GM19238 (cell line): ENCODE measurements at regions not wholly inside any gene's neighbourhood (a gene's known extent, or its start where the extent isn't known, plus 50 kb on each side); places are given as distances from the start of the nearest gene placed in this dataset.

ENCODE experiments used
- DNase-seq: peaks from one replicate; pipeline ENCODE4 v3.0.0; 2011; ENCODE audit warnings: low spot score; ENCODE audit not compliant: insufficient read length

DNA sequence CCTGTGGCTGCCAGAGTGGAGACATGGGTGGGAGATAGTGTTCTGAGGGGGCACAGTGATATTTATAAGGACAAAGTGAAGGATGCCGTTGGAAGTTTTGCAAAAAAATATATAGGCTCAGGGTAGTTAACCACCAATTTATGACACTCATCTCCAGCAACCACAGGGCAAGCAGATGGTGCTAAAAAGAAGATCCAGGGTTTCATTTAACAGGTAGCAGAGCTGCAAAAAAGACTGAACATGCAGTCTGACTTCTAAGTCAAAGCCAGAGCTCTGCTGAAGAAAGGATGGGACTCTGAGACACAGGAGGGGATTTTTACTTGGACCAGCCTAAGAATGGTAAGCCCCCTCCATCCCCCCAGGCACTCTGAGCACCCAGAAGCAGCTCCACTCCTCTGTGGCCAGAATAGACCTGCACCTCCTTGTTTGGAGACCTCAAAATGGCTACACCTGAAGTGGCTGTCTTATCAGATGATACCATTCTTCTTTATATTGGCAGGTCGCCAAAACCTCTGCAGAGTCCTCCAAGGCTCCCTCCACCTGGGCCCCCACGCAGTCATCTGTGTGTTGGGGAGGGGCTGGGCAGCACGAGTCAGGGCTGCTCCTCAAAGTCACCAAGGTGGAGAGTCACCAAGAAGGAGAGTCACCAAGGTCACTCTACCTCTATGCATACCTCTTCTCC is 161.4 kb upstream of the FAM9B start:
- DNase-seq, result no peak

- DNase-seq, result no peak
Observed at GRCh38 chrX:9196961-9197640, 163.2 kb upstream of the FAM9B start.

DNA sequence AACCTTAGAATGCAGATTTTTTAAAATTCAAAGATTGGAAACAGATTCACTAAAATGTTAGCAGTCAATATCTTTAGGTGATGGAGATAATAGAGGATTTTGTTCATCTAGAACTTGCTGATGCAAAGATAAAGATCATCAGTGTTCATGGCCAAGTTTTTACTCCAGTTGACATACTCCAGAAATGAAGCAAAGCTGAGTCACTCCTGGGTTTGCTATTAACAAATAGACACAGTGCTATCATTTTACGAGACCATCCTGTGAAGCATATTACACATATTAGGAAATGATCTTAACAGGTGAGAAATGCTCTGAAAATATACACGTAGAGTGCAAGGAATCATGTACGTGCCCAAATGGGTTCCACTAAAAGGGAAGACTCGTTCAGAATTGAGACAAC is 170.6 kb upstream of the FAM9B start:
- DNase-seq, result no peak

- no peak for DNase-seq
Observed at GRCh38 chrX:9205599-9206223, 171.8 kb upstream of the FAM9B start.

GRCh38 chrX:9207142-9207541 is 173.2 kb upstream of the FAM9B start:
- no peak for DNase-seq

DNA sequence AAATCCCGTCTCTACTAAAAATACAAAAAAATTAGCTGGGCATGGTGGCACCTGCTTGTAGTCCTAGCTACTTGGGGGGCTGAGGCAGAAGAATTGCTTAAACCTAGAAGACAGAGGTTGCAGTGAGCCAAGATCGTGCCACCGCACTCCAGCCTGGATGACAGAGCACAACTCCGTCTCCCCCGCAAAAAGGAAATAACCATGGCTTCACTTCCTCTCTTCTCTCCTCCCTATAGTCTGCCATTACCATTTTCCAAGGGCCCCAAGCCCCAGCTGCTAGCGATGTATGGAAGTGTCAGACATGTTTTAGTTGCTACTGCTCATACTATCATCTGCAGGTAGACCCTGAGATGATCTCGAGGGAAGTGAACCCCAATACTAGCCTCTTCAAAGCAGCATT is 177.3 kb upstream of the FAM9B start:
- no peak for DNase-seq

- no peak for DNase-seq
Observed at GRCh38 chrX:9221781-9222180, 187.9 kb upstream of the FAM9B start.

- no peak for DNase-seq
Observed at GRCh38 chrX:9222299-9222698, 188.4 kb upstream of the FAM9B start.

GRCh38 chrX:9227276-9227675 is 193.3 kb upstream of the FAM9B start:
- DNase-seq, result no peak

DNA sequence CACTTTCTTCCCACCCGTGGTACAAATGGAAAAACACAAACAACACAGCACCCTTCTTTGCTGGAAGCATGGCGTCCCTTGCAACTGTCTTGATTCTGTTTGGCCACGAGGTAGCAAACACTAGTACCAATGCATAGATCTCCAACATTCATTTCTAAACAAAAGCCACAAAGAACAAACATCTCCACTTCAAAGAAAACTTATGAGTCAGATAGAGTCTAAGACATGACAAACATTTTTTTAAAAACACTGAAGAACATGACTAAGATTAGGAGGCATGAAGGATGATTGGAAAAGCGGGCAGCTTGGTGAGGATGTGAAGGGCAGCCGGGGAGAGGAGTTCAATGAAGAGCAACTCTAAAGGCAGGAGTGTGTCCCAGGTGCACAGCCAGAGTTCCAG is 197.6 kb upstream of the FAM9B start:
- no peak for DNase-seq

- DNase-seq, result no peak
Observed at GRCh38 chrX:9233141-9233540, 199.2 kb upstream of the FAM9B start.

DNA sequence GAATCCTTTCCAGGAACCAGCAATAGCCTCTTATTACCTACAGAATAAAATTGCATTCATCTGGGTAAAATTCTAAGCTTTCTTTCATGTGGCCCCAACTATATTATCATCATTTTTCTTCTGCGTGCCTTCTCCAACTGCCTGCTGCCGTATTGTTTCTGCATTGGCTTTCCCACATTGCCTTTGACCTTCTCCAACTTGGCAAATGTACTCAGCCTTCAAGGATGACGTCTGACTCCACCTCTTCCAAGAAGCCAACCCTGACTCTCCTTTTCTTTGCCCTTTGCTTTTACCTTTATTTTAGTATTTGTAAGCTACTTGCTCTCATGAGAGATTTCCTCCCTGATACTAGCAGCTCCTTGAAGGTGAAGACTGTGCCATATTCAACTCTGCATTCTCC is 200.4 kb upstream of the FAM9B start:
- no peak for DNase-seq

DNA sequence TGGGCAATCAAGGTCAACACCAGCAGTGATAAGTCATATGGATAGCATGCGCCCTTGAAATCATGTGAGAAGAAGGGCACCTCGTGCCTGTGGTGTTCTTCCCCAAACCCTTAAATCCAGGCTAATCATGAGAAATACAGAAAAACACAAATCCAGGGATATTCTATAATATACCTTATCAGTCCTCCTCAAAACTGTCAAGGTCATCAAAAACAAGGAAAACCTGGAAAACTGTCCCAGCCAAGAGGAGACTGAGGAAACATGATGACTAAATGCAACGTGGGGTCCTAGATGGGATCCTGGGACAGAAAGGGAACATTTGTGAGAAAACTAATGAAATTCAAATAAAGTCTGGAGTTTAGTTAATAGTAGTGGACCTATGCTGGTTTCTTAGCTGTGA is 201.8 kb upstream of the FAM9B start:
- no peak for DNase-seq

- no peak for DNase-seq
Observed at GRCh38 chrX:9240956-9241355, 207.0 kb upstream of the FAM9B start.

DNA sequence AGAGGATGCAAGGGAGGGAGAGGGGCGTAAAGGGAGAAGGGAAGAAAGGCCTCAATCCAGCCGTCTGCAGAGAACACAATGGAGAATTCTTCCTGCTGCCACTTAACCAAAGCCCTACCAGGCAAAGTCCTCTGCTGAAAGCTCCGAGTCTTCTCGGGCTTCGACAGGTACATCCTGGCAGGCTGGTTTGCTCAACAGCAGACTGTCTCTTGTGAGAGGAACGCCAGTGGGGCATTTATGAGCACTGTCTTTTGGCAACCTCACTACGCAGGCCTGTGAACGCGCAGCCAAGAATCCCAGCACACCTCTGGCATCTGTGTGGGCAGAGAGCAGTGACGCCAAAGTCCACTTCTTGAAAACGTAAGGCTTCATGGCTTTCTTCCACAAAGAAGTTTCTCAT is 207.5 kb upstream of the FAM9B start:
- no peak for DNase-seq

GRCh38 chrX:9249051-9249846 is 215.3 kb upstream of the FAM9B start:
- DNase-seq, result no peak

GRCh38 chrX:9252182-9252581 is 212.7 kb upstream of the TBL1X start:
- no peak for DNase-seq

DNA sequence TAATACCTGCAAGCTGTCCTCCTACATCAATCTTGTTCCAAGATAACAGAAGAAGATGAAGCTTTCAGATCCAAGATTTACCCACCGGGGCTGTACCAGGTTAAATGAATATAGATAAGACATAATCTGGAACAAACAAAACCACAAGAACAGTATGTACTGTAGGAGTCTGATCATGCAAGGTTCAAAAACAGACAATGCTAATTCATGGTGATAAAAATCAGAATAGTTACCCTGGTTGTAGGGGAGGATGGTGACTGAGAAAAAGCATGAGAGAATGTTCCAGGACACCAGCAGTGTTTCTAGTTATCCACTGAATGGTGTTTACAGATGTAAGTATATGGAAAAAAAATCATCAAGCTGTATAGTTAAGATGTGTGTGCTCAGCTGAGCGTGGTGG is 211.6 kb upstream of the TBL1X start:
- DNase-seq, result no peak

- no peak for DNase-seq
Observed at GRCh38 chrX:9257718-9258420, 207.0 kb upstream of the TBL1X start.

DNA sequence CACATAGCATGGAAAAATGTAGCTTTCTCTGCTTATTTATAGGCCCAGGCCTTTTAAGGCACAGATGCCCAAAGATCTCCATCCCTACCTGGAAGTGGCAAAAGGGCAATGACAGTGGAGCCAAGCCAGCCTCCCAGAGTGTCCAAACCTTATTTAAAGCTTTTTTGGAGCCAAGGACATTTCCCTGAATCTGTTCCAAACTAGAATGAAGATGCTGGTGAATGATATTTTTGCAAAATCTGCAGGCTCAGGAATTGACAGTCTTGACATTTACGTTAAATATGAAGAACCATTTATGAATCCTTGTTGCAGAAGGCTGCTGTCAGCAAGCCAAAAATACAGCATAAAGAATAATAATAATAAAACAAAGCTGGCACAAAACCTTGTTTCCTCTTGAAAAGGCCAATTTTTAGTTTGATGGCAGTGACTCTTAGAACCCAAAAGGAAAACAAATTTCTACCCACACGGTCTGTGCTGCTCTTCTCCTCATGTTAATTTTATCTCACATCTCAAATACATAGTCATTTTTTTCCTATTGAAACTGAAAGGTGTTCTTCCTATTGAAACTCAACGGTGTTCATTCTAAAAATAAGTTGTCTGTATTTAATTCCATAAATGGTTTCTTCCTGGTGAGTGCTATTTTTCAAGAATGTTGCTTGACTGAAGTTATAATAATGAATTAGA is 206.3 kb upstream of the TBL1X start:
- DNase-seq, result no peak

DNA sequence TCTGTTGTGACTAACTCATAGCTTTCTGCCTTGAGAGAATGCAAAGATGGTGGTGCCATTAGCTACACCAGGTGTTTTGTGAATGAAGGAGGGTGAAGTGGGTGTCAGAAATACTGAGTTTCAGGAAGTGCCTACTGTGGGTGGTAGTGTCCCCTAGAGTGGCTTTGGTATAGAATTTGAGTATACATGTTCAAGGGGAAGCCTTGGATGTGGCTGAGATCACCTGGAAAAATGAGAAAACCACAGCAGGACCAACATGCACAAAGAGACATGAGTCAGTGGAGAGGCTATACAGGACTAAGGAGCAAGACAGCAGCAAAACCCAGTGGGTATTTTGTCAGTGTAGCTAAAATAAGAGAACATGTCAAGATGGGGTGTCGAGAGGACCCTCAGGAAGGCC is 204.3 kb upstream of the TBL1X start:
- no peak for DNase-seq
